Upper lobe of left lung (tissue), 6 donors: ENCODE measurements at regions not wholly inside any gene's neighbourhood (a gene's known extent, or its start where the extent isn't known, plus 50 kb on each side); places are given as distances from the start of the nearest gene placed in this dataset.

ENCODE experiments used
- ATAC-seq, 2 donors: fragments of 200-7000 bp; cut with Tn5 transposase; one replicate each; pipeline ENCODE4 v1.9.1; 2022; ENCODE audit warnings: mild to moderate bottlenecking in 2 of 2, moderate library complexity in 2 of 2; ENCODE audit not compliant: low FRiP score in 2 of 2
- DNase-seq, 2 donors: peaks; one replicate each; pipeline ENCODE4 v3.0.0-alpha.2; 2019 to 2020
- H3K27ac ChIP-seq, 4 donors: fragments of 200-600 bp; sonication (generic); one replicate each; pipeline ENCODE4 v1.5.1; 2016 to 2019
- H3K27me3 ChIP-seq, 4 donors: fragments of 200-600 bp; sonication (generic); one replicate each; pipeline ENCODE4 v1.5.1; 2017 to 2019
- H3K36me3 ChIP-seq, 4 donors: fragments of 200-600 bp; sonication (generic); one replicate each; pipeline ENCODE4 v1.5.1; 2016 to 2019
- H3K4me1 ChIP-seq, 4 donors: fragments of 200-600 bp; sonication (generic); one replicate each; pipeline ENCODE4 v1.5.1; 2018 to 2019
- H3K4me3 ChIP-seq, 4 donors: fragments of 200-600 bp; sonication (generic); one replicate each; pipeline ENCODE4 v1.5.1; 2017 to 2019; ENCODE audit warnings: mild to moderate bottlenecking in 2 of 4, moderate library complexity in 1 of 4
- H3K9me3 ChIP-seq, 4 donors: fragments of 200-600 bp; sonication (generic); one replicate each; pipeline ENCODE4 v1.5.1; 2018 to 2019
- CTCF ChIP-seq, 6 experiments: fragments of 450-650 bp in 4 of 6; fragments of 200-600 bp in 2 of 6; sonication (generic) in 2 of 6; IDR thresholded peaks; one replicate each; pipeline ENCODE4 v1.5.1; 2016 to 2019; ENCODE audit warnings: antibody characterized with exemption in 6 of 6
- EP300 ChIP-seq, 4 donors: sonication (generic); formaldehyde crosslinking; IDR thresholded peaks; one replicate each; pipeline ENCODE4 v1.5.1; 2017; ENCODE audit warnings: antibody characterized with exemption in 4 of 4, control low read depth in 2 of 4
- POLR2A ChIP-seq, 4 donors: fragments of 450-650 bp; IDR thresholded peaks; one replicate each; pipeline ENCODE4 v1.5.1; 2016 to 2017; ENCODE audit warnings: antibody characterized with exemption in 4 of 4, mild to moderate bottlenecking in 2 of 4
- POLR2AphosphoS5 ChIP-seq, 2 donors: sonication (generic); formaldehyde crosslinking; IDR thresholded peaks; one replicate each; pipeline ENCODE4 v1.5.1; 2017; ENCODE audit warnings: antibody characterized with exemption in 2 of 2
- WGBS, 2 donors: methylation state at CpG; one replicate each; pipeline ENCODE4 v1.1.5; 2017 to 2018; 5-methylcytosine and 5-hydroxymethylcytosine counted together
- donor health status: DM: no; HTN: no; CAD: no; lungs with moderate emphysema.
- donor health status: DM: no; HTN: yes; CAD: no; lungs with severe emphysema.

DNA sequence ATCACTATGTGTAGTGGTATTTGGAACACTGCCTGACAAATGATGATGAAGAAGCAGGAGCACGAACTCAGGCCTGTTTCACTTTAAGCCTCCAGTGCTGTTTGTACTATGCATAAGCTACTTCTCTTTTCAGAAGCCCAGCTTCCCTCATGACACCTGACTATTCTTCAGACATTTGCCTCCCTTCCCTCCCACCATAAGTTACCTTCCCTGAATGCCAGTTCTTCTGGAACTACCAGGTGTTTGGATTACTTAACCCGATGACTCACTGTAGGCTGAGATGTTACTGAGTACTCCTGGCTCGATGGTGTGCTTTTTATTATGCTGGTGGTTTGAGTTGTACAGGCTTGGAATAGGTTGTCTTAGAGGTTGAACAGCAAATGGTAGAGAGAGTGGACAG lies 180.0 kb downstream of the SPATA31D1 start:
- H3K27ac ChIP-seq: no peak overlapping the region
- H3K4me3 ChIP-seq: no peak overlapping the region
- H3K9me3 ChIP-seq: no peaks in the 10 kb centered on the region
- H3K27me3 ChIP-seq: no peaks in the 10 kb centered on the region
- WGBS, 2 donors: 79 to 85% methylated on average over 3 of the region's 3 CpGs
- H3K4me1 ChIP-seq: peaks cover 0 to 7% (median 0%) of the 10 kb centered on the region in 4 donors
- no peak for ATAC-seq
- no peak for DNase-seq
- H3K36me3 ChIP-seq: no peaks in the 10 kb centered on the region
- no peak for TF ChIP-seq CTCF (IDR thresholded peaks at IDR 0.05)
- no peak for TF ChIP-seq POLR2A (IDR thresholded peaks at IDR 0.05)
- no peak for TF ChIP-seq POLR2AphosphoS5 (IDR thresholded peaks at IDR 0.05)
- no peak for TF ChIP-seq EP300 (IDR thresholded peaks at IDR 0.05)

DNA sequence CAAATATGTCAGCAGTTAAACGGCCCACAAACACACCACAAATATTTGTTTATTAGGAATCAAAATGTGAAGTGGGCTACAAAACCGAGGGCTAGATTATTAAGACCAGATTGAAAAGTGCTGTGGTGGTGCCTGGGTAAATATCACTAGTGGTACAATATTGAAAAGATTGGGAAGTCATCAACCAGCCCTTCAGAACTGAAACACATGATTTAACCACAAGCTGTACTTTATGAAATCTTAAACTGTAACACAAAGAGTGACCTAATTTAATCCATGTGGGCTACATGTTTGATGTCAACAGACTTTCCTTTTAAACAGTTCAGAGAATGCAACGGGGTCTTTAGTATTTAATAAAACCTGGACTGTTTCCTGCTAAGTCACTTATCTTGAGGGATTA lies 182.3 kb downstream of the SPATA31D1 start:
- 27 to 28% methylated on average over 3 of the region's 3 CpGs for WGBS, 2 donors
- no peak for ATAC-seq
- no peak for DNase-seq

GRCh38 chr9:82171271-82171670 lies 182.7 kb downstream of the SPATA31D1 start:
- no peak overlapping the region for H3K27ac ChIP-seq
- H3K27me3 ChIP-seq: no peaks in the 10 kb centered on the region
- DNase-seq (no peak), ATAC-seq (no peak)
- TF ChIP-seq POLR2AphosphoS5 (IDR thresholded peaks at IDR 0.05): no peak
- no peak for TF ChIP-seq CTCF (IDR thresholded peaks at IDR 0.05)
- TF ChIP-seq POLR2A (IDR thresholded peaks at IDR 0.05): no peak
- TF ChIP-seq EP300 (IDR thresholded peaks at IDR 0.05): no peak
- 84 to 87% methylated on average over 3 of the region's 3 CpGs for WGBS, 2 donors
- H3K4me3 ChIP-seq: no peak overlapping the region
- no peaks in the 10 kb centered on the region for H3K36me3 ChIP-seq
- H3K4me1 ChIP-seq: peaks cover 0 to 7% (median 0%) of the 10 kb centered on the region in 4 donors
- H3K9me3 ChIP-seq: no peaks in the 10 kb centered on the region

More for the DNA sequence above, 182.3 kb downstream of the SPATA31D1 start:
- Histone ChIP-seq H3K36me3 (no peaks in the 10 kb centered on the region), H3K9me3 (no peaks in the 10 kb centered on the region), H3K4me1 (peaks cover 0 to 7% (median 0%) of the 10 kb centered on the region in 4 donors), H3K27ac (no peak overlapping the region), H3K27me3 (no peaks in the 10 kb centered on the region), H3K4me3 (no peak overlapping the region)
- TF ChIP-seq POLR2AphosphoS5 (IDR thresholded peaks at IDR 0.05) (no peak), CTCF (IDR thresholded peaks at IDR 0.05) (no peak), POLR2A (IDR thresholded peaks at IDR 0.05) (no peak), EP300 (IDR thresholded peaks at IDR 0.05) (no peak)

- DNase-seq: no peak
- no peaks in the 10 kb centered on the region for H3K36me3 ChIP-seq
- H3K27ac ChIP-seq: no peak overlapping the region
- WGBS, 2 donors: 94 to 95% methylated on average over 1 of the region's 1 CpG
- H3K4me1 ChIP-seq: no peaks in the 10 kb centered on the region
- H3K4me3 ChIP-seq: no peak overlapping the region
- H3K9me3 ChIP-seq: no peaks in the 10 kb centered on the region
- no peaks in the 10 kb centered on the region for H3K27me3 ChIP-seq
- TF ChIP-seq POLR2A (IDR thresholded peaks at IDR 0.05): no peak
- no peak for TF ChIP-seq CTCF (IDR thresholded peaks at IDR 0.05)
- no peak for TF ChIP-seq POLR2AphosphoS5 (IDR thresholded peaks at IDR 0.05)
- no peak for ATAC-seq
Observed at GRCh38 chr9:82180711-82181110, 192.1 kb downstream of the SPATA31D1 start.

- no peaks in the 10 kb centered on the region for H3K4me1 ChIP-seq
- no peak overlapping the region for H3K4me3 ChIP-seq
- ATAC-seq (no peak), DNase-seq (no peak)
- H3K27me3 ChIP-seq: no peaks in the 10 kb centered on the region
- no peaks in the 10 kb centered on the region for H3K9me3 ChIP-seq
- no peaks in the 10 kb centered on the region for H3K36me3 ChIP-seq
- TF ChIP-seq POLR2A (IDR thresholded peaks at IDR 0.05): no peak
- TF ChIP-seq POLR2AphosphoS5 (IDR thresholded peaks at IDR 0.05): no peak
- TF ChIP-seq EP300 (IDR thresholded peaks at IDR 0.05): no peak
- no peak overlapping the region for H3K27ac ChIP-seq
Observed at GRCh38 chr9:82183181-82183860, 194.7 kb downstream of the SPATA31D1 start.
